Liver (tissue), 8 donors: ENCODE measurements at regions not wholly inside any gene's neighbourhood (a gene's known extent, or its start where the extent isn't known, plus 50 kb on each side); places are given as distances from the start of the nearest gene placed in this dataset.

ENCODE experiments used
- DNase-seq: peaks from one replicate; pipeline ENCODE4 v3.0.0-alpha.2; 2017; ENCODE audit warnings: low spot score
- H3K27ac ChIP-seq, 2 donors: one replicate each; pipeline ENCODE4 v1.7.0; 2013; ENCODE audit warnings: inconsistent platforms in 2 of 2, low read length in 2 of 2, control low read depth in 1 of 2, low read depth in 1 of 2, mild to moderate bottlenecking in 1 of 2
- H3K27me3 ChIP-seq, 4 donors: one replicate each; pipeline versions ENCODE4 v1.6.1 to v1.7.0; 2013; ENCODE audit warnings: low read length in 3 of 4, inconsistent platforms in 1 of 4, mild to moderate bottlenecking in 1 of 4, moderate library complexity in 1 of 4; ENCODE audit not compliant: control insufficient read depth in 4 of 4, insufficient read depth in 4 of 4
- H3K36me3 ChIP-seq, 4 donors: one replicate each; pipeline versions ENCODE4 v1.6.1 to v1.7.0; 2013; ENCODE audit warnings: low read length in 3 of 4, mild to moderate bottlenecking in 3 of 4, low read depth in 1 of 4, moderate library complexity in 1 of 4; ENCODE audit not compliant: control insufficient read depth in 4 of 4, insufficient read depth in 3 of 4
- H3K4me1 ChIP-seq, 4 donors: one replicate each; pipeline versions ENCODE4 v1.6.1 to v1.7.0; 2013; ENCODE audit warnings: low read length in 3 of 4, mild to moderate bottlenecking in 3 of 4, moderate library complexity in 1 of 4; ENCODE audit not compliant: control insufficient read depth in 4 of 4, insufficient read depth in 4 of 4
- H3K4me3 ChIP-seq, 3 donors: one replicate each; pipeline versions ENCODE4 v1.6.1 to v1.7.0; 2013; ENCODE audit warnings: low read length in 3 of 3, control low read depth in 1 of 3, low read depth in 1 of 3, mild to moderate bottlenecking in 1 of 3
- H3K9ac ChIP-seq, 2 donors: one replicate each; pipeline ENCODE4 v1.7.0; 2013; ENCODE audit warnings: low read length in 2 of 2, mild to moderate bottlenecking in 2 of 2, moderate library complexity in 2 of 2, control low read depth in 1 of 2, low read depth in 1 of 2
- H3K9me3 ChIP-seq, 4 donors: one replicate each; pipeline versions ENCODE4 v1.6.1 to v1.7.0; 2013; ENCODE audit warnings: low read length in 3 of 4; ENCODE audit not compliant: control insufficient read depth in 4 of 4
- ATF3 ChIP-seq: IDR thresholded peaks from 2 replicates; pipeline ENCODE4 v1.6.1; 2016; ENCODE audit warnings: antibody characterized with exemption
- CTCF ChIP-seq: fragments of 150-350 bp; IDR thresholded peaks from 2 replicates; pipeline ENCODE4 v1.5.1; 2017; ENCODE audit warnings: improper control_type of control experiment, low read depth, low read length; ENCODE audit not compliant: missing input control
- EGR1 ChIP-seq, 2 donors: IDR thresholded peaks; 2 replicates each; pipeline ENCODE4 v1.6.1; 2016 to 2018; ENCODE audit warnings: antibody characterized with exemption in 2 of 2, low read depth in 2 of 2
- FOXA1 ChIP-seq: IDR thresholded peaks from 2 replicates; pipeline ENCODE4 v1.6.1; 2016; ENCODE audit warnings: antibody characterized with exemption
- FOXA2 ChIP-seq: IDR thresholded peaks from 2 replicates; pipeline ENCODE4 v1.6.1; 2016; ENCODE audit warnings: antibody characterized with exemption
- GABPA ChIP-seq, 2 donors: IDR thresholded peaks in 1 of 2; conservative IDR thresholded peaks in 1 of 2; 2 replicates each; pipeline ENCODE4 v1.6.1; 2016; ENCODE audit warnings: antibody characterized with exemption in 2 of 2, mild to moderate bottlenecking in 1 of 2, moderate library complexity in 1 of 2
- HNF4A ChIP-seq, 2 donors: conservative IDR thresholded peaks; 2 replicates each; pipeline ENCODE4 v1.6.1; 2016; ENCODE audit warnings: antibody characterized with exemption in 2 of 2, mild to moderate bottlenecking in 2 of 2
- HNF4G ChIP-seq: IDR thresholded peaks from 2 replicates; pipeline ENCODE4 v1.6.1; 2016; ENCODE audit warnings: antibody characterized with exemption
- JUND ChIP-seq, 2 donors: IDR thresholded peaks; 2 replicates each; pipeline ENCODE4 v1.6.1; 2016; ENCODE audit warnings: antibody characterized with exemption in 2 of 2
- MAX ChIP-seq: IDR thresholded peaks from 2 replicates; pipeline ENCODE4 v1.6.1; 2016; ENCODE audit warnings: antibody characterized with exemption
- NR2F2 ChIP-seq: IDR thresholded peaks from 2 replicates; pipeline ENCODE4 v1.6.1; 2016; ENCODE audit warnings: antibody characterized with exemption
- RAD21 ChIP-seq, 2 donors: IDR thresholded peaks; 2 replicates each; pipeline ENCODE4 v1.6.1; 2016; ENCODE audit warnings: antibody characterized with exemption in 2 of 2, mild to moderate bottlenecking in 2 of 2
- REST ChIP-seq: IDR thresholded peaks from 2 replicates; pipeline ENCODE4 v1.6.1; 2016; ENCODE audit warnings: antibody characterized with exemption, mild to moderate bottlenecking
- RXRA ChIP-seq, 2 donors: IDR thresholded peaks; 2 replicates each; pipeline ENCODE4 v1.6.1; 2017 to 2018; ENCODE audit warnings: antibody characterized with exemption in 2 of 2, mild to moderate bottlenecking in 1 of 2
- SP1 ChIP-seq: IDR thresholded peaks from 2 replicates; pipeline ENCODE4 v1.6.1; 2018; ENCODE audit warnings: antibody characterized with exemption, mild to moderate bottlenecking
- TAF1 ChIP-seq: conservative IDR thresholded peaks from 2 replicates; pipeline ENCODE4 v1.6.1; 2016; ENCODE audit warnings: antibody characterized with exemption, mild to moderate bottlenecking
- WGBS: extraction: QIAGEN DNeasy Blood & Tissue Kit; methylation state at CpG from one replicate; pipeline ENCODE4 v1.1.7; 2013; 5-methylcytosine and 5-hydroxymethylcytosine counted together
- donor health status: healthy.
- donor health status: healthy.
- donor health status: healthy.
- donor health status: healthy.
- donor health status: healthy.

DNA sequence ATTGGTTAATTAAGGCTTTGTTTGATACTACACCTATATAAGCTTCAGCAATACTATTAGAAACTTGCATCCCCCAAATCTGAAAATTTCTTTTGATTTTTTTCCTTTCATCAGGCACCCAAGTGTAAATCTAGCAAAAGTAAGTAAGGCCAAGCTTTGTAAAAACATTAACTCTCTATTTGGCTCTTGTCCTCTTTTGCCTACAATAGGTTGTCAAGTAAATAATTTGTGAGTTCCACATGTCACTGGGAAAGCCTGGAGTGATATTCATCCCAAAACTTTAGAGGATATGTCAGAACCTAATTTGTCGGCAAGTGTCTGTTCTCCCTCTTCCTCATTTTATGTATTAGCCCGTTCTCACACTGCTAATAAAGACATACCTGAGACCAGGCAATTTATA lies 492.4 kb downstream of the IPMK start:
- Histone ChIP-seq H3K36me3 (no peaks in the 10 kb centered on the region), H3K9me3 (no peaks in the 10 kb centered on the region), H3K9ac (no peak overlapping the region), H3K27me3 (no peaks in the 10 kb centered on the region), H3K27ac (no peak overlapping the region), H3K4me3 (no peak overlapping the region), H3K4me1 (peaks cover 5 to 28% (median 10%) of the 10 kb centered on the region in 4 donors)
- no peak for DNase-seq
- TF ChIP-seq RXRA (IDR thresholded peaks at IDR 0.05) (peak in 1 of 2 donors; percentile 10), HNF4A (conservative IDR thresholded peaks at IDR 0.05) (no peak)
- 82% methylated on average over 2 of the region's 2 CpGs for WGBS

DNA sequence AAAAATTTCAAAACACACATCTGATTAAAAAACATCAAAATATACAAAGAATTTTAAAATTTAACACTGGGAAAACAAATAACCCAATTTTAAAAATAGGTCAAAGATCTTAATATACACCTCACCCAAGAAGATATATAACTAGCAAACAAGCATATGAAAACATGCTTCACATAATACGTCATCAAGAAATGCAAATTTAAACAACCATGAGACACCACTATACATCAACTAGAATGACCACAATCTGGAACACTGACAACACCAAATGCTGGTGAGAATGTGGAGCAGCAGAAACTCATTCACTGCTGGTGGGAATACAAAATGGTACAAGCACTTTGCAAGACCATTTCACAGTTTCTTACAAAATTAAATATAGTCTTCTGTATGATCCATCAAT lies 498.4 kb downstream of the IPMK start:
- no peak for DNase-seq
- Histone ChIP-seq H3K27ac (no peak overlapping the region), H3K9me3 (no peaks in the 10 kb centered on the region), H3K27me3 (no peaks in the 10 kb centered on the region), H3K4me3 (no peak overlapping the region), H3K4me1 (no peaks in the 10 kb centered on the region), H3K36me3 (no peaks in the 10 kb centered on the region), H3K9ac (no peak overlapping the region)
- TF ChIP-seq REST: no peak
- no peak for TF ChIP-seq HNF4A (conservative IDR thresholded peaks at IDR 0.05)
- 90% methylated on average over 1 of the region's 1 CpG for WGBS

DNA sequence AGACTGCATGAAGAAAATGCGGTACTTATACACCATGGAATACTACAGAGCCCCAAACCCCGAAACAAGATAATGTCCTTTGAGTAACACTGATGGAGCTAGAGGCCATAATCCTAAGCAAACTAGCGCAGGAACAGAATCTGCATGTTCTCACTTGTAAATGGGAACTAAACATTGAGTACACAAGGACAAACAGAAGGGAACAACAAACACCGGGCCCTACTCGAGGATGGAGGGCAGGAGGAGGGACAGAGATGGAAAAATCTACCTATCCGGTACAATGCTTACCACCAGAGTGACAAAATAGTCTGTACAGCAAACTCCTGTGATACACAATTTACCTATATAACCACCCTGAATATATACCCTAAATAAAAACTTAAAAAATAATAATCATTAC lies 507.9 kb downstream of the IPMK start:
- H3K4me3 ChIP-seq: no peak overlapping the region
- DNase-seq: no peak
- H3K4me1 ChIP-seq: no peaks in the 10 kb centered on the region
- no peak overlapping the region for H3K27ac ChIP-seq
- no peak overlapping the region for H3K9ac ChIP-seq
- H3K9me3 ChIP-seq: no peaks in the 10 kb centered on the region
- H3K27me3 ChIP-seq: no peaks in the 10 kb centered on the region
- no peak for TF ChIP-seq SP1
- TF ChIP-seq HNF4G: no peak
- no peak for TF ChIP-seq NR2F2
- no peak for TF ChIP-seq MAX
- no peak for TF ChIP-seq CTCF
- TF ChIP-seq ATF3: no peak
- TF ChIP-seq RXRA (IDR thresholded peaks at IDR 0.05): no peak
- no peak for TF ChIP-seq GABPA (IDR thresholded peaks at IDR 0.05 in 1 of 2, conservative IDR thresholded peaks at IDR 0.05 in 1 of 2)
- TF ChIP-seq EGR1 (IDR thresholded peaks at IDR 0.05; ENCODE audit: low read depth in 2 of 2): no peak
- TF ChIP-seq JUND (IDR thresholded peaks at IDR 0.05): no peak
- TF ChIP-seq FOXA2: no peak
- TF ChIP-seq RAD21 (IDR thresholded peaks at IDR 0.05): no peak
- no peak for TF ChIP-seq TAF1
- TF ChIP-seq HNF4A (conservative IDR thresholded peaks at IDR 0.05): no peak
- no peak for TF ChIP-seq FOXA1
- WGBS: 75% methylated on average over 6 of the region's 6 CpGs
- no peaks in the 10 kb centered on the region for H3K36me3 ChIP-seq
